Spleen (tissue), 7 donors: ENCODE measurements at regions not wholly inside any gene's neighbourhood (a gene's known extent, or its start where the extent isn't known, plus 50 kb on each side); places are given as distances from the start of the nearest gene placed in this dataset.

Source experiments
- POLR2A ChIP-seq, 3 donors: fragments of 450-650 bp; IDR thresholded peaks; one replicate each; pipeline ENCODE4 v1.5.1; 2017; ENCODE audit warnings: antibody characterized with exemption in 3 of 3, mild to moderate bottlenecking in 1 of 3
- POLR2AphosphoS5 ChIP-seq, 3 donors: sonication (generic); formaldehyde crosslinking; IDR thresholded peaks; one replicate each; pipeline ENCODE4 v1.5.1; 2017; ENCODE audit warnings: antibody characterized with exemption in 3 of 3
- TF ChIP-seq, protein P1 (sequence below), 11 experiments: fragments of 200-600 bp in 7 of 11; fragments of 450-650 bp in 4 of 11; sonication (generic) in 4 of 11; IDR thresholded peaks in 8 of 11; conservative IDR thresholded peaks in 3 of 11; 1 replicate in 7 of 11; 2 replicates in 4 of 11; pipeline versions ENCODE4 v1.4.0 to v1.8.0; 2016 to 2021; ENCODE audit warnings: antibody characterized with exemption in 11 of 11, inconsistent platforms in 4 of 11, mild to moderate bottlenecking in 1 of 11
- donor health status: DM: no; HTN: no; CAD: no; lungs with moderate emphysema.
- donor health status: DM: no; HTN: no; CAD: no.
- donor health status: DM: no; HTN: no; CAD: no.

DNA sequence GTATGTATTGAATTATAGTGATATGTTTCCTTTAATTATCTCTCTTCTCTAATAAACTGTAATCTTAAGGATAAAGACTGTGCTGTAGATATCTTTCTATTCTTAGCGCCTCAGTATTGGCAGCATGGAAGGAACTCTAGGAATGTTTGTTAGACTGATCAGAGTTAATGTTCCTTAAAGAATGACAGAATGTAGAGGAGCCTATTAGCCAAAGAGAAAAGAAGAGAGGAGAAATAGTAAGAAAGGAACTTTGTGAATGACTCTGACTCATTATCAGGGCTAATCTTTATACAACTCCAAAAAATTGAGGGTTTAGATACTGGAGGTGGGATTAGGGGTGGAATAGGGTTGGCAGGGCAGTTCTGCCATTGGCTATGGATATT lies 59.0 kb upstream of the NUDT12 start:
- TF ChIP-seq, protein P1, sequence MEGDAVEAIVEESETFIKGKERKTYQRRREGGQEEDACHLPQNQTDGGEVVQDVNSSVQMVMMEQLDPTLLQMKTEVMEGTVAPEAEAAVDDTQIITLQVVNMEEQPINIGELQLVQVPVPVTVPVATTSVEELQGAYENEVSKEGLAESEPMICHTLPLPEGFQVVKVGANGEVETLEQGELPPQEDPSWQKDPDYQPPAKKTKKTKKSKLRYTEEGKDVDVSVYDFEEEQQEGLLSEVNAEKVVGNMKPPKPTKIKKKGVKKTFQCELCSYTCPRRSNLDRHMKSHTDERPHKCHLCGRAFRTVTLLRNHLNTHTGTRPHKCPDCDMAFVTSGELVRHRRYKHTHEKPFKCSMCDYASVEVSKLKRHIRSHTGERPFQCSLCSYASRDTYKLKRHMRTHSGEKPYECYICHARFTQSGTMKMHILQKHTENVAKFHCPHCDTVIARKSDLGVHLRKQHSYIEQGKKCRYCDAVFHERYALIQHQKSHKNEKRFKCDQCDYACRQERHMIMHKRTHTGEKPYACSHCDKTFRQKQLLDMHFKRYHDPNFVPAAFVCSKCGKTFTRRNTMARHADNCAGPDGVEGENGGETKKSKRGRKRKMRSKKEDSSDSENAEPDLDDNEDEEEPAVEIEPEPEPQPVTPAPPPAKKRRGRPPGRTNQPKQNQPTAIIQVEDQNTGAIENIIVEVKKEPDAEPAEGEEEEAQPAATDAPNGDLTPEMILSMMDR (IDR thresholded peaks at IDR 0.05 in 8 of 11, conservative IDR thresholded peaks at IDR 0.05 in 3 of 11) = no peak
- no peak for TF ChIP-seq POLR2A (IDR thresholded peaks at IDR 0.05)
- TF ChIP-seq POLR2AphosphoS5 (IDR thresholded peaks at IDR 0.05) = no peak
